Esophagus muscularis mucosa (tissue), 4 donors: ENCODE measurements at regions not wholly inside any gene's neighbourhood (a gene's known extent, or its start where the extent isn't known, plus 50 kb on each side); places are given as distances from the start of the nearest gene placed in this dataset.

Experiments used
- DNase-seq: peaks from one replicate; pipeline ENCODE4 v3.0.0-alpha.2; 2017; ENCODE audit errors: extremely low spot score
- H3K27ac ChIP-seq, 4 donors: fragments of 200-600 bp; sonication (generic); replicated peaks in 1 of 4; 1 replicate in 3 of 4; 2 replicates in 1 of 4; pipeline ENCODE4 v1.5.1; 2016 to 2019; ENCODE audit warnings: mild to moderate bottlenecking in 1 of 4
- H3K27me3 ChIP-seq, 4 donors: fragments of 200-600 bp; sonication (generic); one replicate each; pipeline versions ENCODE4 v1.5.1 to v1.6.0; 2016 to 2019
- H3K36me3 ChIP-seq, 4 donors: fragments of 200-600 bp; sonication (generic); one replicate each; pipeline ENCODE4 v1.5.1; 2016 to 2019
- H3K4me1 ChIP-seq, 4 donors: fragments of 200-600 bp; sonication (generic); one replicate each; pipeline ENCODE4 v1.5.1; 2016 to 2019
- H3K4me3 ChIP-seq, 4 donors: fragments of 200-600 bp; sonication (generic); 1 replicate in 2 of 4; 2 replicates in 2 of 4; pipeline ENCODE4 v1.5.1; 2016 to 2019; ENCODE audit warnings: mild to moderate bottlenecking in 4 of 4, moderate library complexity in 1 of 4
- H3K9me3 ChIP-seq, 4 donors: fragments of 200-600 bp; sonication (generic); 1 replicate in 3 of 4; 2 replicates in 1 of 4; pipeline ENCODE4 v1.5.1; 2016 to 2019
- EP300 ChIP-seq: sonication (generic); formaldehyde crosslinking; IDR thresholded peaks from one replicate; pipeline ENCODE4 v1.6.1; 2017; ENCODE audit warnings: antibody characterized with exemption
- POLR2A ChIP-seq: fragments of 450-650 bp; IDR thresholded peaks from one replicate; pipeline ENCODE4 v1.6.1; 2017; ENCODE audit warnings: antibody characterized with exemption, moderate library complexity, mild to moderate bottlenecking, low read depth
- POLR2AphosphoS5 ChIP-seq, 2 donors: sonication (generic); formaldehyde crosslinking; IDR thresholded peaks; one replicate each; pipeline ENCODE4 v1.6.1; 2017; ENCODE audit warnings: antibody characterized with exemption in 2 of 2
- WGBS: methylation state at CpG from one replicate; pipeline ENCODE4 v1.1.5; 2018; 5-methylcytosine and 5-hydroxymethylcytosine counted together
- intact Hi-C: fragments of 100-400 bp; cut with DNase I; formaldehyde crosslinking; loops from one replicate; pipeline ENCODE4 v1.15.1; 2023
- TF ChIP-seq, protein P1 (sequence below), 3 experiments: fragments of 200-600 bp in 2 of 3; fragments of 450-650 bp in 1 of 3; sonication (generic) in 2 of 3; IDR thresholded peaks; one replicate each; pipeline ENCODE4 v1.5.1; 2017 to 2019; ENCODE audit warnings: antibody characterized with exemption in 3 of 3, mild to moderate bottlenecking in 2 of 3, moderate library complexity in 1 of 3

DNA sequence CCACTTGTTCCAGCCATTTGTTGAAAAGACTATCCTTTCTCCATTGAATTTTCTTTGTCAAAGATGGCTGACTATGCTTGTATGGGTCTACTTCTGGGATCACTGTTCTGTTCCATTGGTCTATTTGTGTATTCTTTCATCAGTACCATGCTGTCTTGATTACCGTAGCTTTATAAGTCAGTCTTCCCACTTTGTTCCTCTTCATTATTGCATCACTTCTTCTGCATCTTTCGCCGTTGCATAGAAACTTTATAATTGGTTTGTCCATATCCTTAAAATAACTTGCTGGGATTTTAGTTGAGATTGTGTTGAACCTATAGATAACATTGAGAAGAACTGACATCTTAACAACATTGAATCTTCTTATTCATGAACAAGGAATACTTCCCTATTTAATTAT lies 598.8 kb downstream of the TBC1D22A start:
- WGBS = 97% methylated on average over 3 of the region's 3 CpGs
- H3K36me3 ChIP-seq = no peaks in the 10 kb centered on the region
- DNase-seq = no peak

GRCh38 chr22:47357493-47357892 lies 595.0 kb downstream of the TBC1D22A start:
- intact Hi-C loops = no loop called here
- Histone ChIP-seq H3K9me3 (peaks cover 0 to 13% (median 11%) of the 10 kb centered on the region in 4 donors), H3K4me1 (no peaks in the 10 kb centered on the region), H3K27ac (no peak overlapping the region), H3K27me3 (peaks cover 0 to 15% (median 0%) of the 10 kb centered on the region in 4 donors), H3K36me3 (no peaks in the 10 kb centered on the region), H3K4me3 (no peak overlapping the region)
- WGBS = 95% methylated on average over 9 of the region's 10 CpGs
- no peak for DNase-seq
- TF ChIP-seq EP300 (no peak), POLR2AphosphoS5 (IDR thresholded peaks at IDR 0.05) (no peak), POLR2A (no peak)
- TF ChIP-seq, protein P1, sequence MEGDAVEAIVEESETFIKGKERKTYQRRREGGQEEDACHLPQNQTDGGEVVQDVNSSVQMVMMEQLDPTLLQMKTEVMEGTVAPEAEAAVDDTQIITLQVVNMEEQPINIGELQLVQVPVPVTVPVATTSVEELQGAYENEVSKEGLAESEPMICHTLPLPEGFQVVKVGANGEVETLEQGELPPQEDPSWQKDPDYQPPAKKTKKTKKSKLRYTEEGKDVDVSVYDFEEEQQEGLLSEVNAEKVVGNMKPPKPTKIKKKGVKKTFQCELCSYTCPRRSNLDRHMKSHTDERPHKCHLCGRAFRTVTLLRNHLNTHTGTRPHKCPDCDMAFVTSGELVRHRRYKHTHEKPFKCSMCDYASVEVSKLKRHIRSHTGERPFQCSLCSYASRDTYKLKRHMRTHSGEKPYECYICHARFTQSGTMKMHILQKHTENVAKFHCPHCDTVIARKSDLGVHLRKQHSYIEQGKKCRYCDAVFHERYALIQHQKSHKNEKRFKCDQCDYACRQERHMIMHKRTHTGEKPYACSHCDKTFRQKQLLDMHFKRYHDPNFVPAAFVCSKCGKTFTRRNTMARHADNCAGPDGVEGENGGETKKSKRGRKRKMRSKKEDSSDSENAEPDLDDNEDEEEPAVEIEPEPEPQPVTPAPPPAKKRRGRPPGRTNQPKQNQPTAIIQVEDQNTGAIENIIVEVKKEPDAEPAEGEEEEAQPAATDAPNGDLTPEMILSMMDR (IDR thresholded peaks at IDR 0.05) = no peak

More for the DNA sequence above, 598.8 kb downstream of the TBC1D22A start:
- TF ChIP-seq POLR2AphosphoS5 (IDR thresholded peaks at IDR 0.05) (no peak), EP300 (no peak), POLR2A (no peak)
- H3K4me1 ChIP-seq = no peaks in the 10 kb centered on the region
- no peak overlapping the region for H3K27ac ChIP-seq
- no peak overlapping the region for H3K4me3 ChIP-seq
- H3K27me3 ChIP-seq = no peaks in the 10 kb centered on the region
- intact Hi-C loops = no loop called here
- H3K9me3 ChIP-seq = peaks cover 0 to 26% (median 15%) of the 10 kb centered on the region in 4 donors

DNA sequence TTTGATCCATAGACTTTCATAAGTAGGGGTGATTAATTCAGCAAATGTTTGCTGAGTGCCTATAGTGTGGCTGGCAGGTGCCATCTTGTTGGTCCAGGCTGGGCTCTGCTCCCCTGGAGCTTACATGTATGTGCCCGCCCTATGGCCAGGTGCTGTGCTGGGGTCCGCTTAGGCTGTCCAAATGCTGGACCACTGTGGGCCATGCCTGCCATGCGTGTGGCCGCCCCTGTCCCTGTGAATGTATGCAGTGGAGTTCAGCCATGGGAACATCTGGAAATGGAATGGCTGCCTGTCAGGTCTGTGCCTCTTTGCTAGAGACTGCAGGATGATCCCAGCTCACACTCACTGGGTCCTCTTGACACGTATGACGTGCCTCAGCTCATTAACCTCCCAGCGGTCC lies 594.6 kb downstream of the TBC1D22A start:
- peaks cover 0 to 19% (median 0%) of the 10 kb centered on the region in 4 donors for H3K27me3 ChIP-seq
- H3K4me3 ChIP-seq = no peak overlapping the region
- intact Hi-C loops = no loop called here
- DNase-seq = no peak
- 93% methylated on average over 6 of the region's 7 CpGs for WGBS
- no peaks in the 10 kb centered on the region for H3K36me3 ChIP-seq
- no peak overlapping the region for H3K27ac ChIP-seq
- H3K9me3 ChIP-seq = peaks cover 0 to 10% (median 7%) of the 10 kb centered on the region in 4 donors
- H3K4me1 ChIP-seq = no peaks in the 10 kb centered on the region
- no peak for TF ChIP-seq EP300
- TF ChIP-seq POLR2A = no peak
- TF ChIP-seq, protein P1 (IDR thresholded peaks at IDR 0.05) = no peak
- TF ChIP-seq POLR2AphosphoS5 (IDR thresholded peaks at IDR 0.05) = no peak

DNA sequence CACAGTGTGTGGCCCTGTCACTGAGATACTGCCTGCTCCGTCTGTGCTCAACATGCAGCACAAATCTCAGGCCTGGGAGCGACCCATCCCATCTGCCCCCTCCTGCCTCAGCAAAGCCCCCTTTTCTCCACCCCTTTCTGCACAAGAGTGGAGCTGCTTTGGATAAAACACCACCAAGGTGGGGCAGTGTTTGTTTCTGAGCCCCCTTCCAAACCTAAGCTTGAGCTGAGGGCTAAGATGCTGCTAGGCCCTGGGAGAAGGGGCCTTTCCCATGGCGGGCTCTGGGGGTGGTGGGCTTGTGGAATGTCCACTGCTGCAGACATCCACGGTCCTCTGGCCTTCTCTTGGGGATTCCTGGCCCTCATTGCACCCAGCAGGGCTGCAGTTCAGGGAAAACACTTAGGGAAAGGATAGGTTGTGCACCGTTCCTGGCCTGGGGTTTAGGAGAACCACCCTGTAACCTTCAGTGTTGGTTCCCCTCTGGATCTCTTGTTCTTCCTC lies 594.1 kb downstream of the TBC1D22A start:
- no peak for DNase-seq
- WGBS = 68% methylated on average over 3 of the region's 5 CpGs
- Histone ChIP-seq H3K9me3 (peaks cover 0 to 6% (median 2%) of the 10 kb centered on the region in 4 donors), H3K27me3 (peaks cover 0 to 24% (median 0%) of the 10 kb centered on the region in 4 donors), H3K27ac (no peak overlapping the region), H3K4me3 (no peak overlapping the region), H3K4me1 (no peaks in the 10 kb centered on the region), H3K36me3 (no peaks in the 10 kb centered on the region)
- TF ChIP-seq POLR2A (no peak), POLR2AphosphoS5 (IDR thresholded peaks at IDR 0.05) (no peak), EP300 (no peak)
- TF ChIP-seq, protein P1 (IDR thresholded peaks at IDR 0.05) = no peak
- intact Hi-C loops = no loop called here

DNA sequence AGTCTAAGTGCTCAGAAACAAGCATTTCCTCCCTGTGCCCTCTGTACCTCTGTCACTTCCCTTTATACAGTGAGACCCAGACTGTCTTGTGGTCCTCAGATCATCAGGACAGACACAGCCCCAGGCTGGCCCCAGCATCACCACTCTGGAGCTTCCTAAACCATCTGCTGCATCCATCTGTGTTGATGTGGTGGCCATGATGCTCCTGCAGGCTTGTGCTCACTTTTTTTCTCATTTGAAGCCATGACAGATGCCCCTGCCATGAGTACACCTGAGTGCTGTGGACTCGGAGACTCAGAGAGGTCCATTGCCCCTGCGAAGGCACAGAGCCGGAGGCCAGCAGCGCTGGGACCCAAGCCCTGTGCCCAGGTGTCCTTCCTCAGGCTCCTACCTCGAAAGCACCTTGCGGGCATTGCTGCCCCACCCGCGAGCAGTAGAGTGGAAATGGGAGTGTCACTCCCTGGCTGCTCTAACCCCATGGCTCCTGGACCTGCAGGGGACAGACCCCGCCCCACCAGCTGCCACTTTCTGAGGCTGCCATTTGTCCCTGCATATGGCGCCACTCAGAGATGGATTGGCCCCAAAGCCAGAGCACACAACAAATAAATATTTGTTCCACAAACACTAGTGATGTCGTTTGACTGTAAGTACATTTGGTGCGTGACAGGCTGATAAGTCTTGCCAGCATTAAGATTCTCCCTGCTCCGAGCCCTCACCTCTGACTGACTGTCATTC lies 593.5 kb downstream of the TBC1D22A start:
- no peak for DNase-seq
- Histone ChIP-seq H3K4me3 (no peak overlapping the region), H3K9me3 (peaks cover 0 to 7% (median 0%) of the 10 kb centered on the region in 4 donors), H3K36me3 (no peaks in the 10 kb centered on the region), H3K27ac (no peak overlapping the region), H3K27me3 (peaks cover 0 to 31% (median 0%) of the 10 kb centered on the region in 4 donors), H3K4me1 (no peaks in the 10 kb centered on the region)
- 78% methylated on average over 8 of the region's 13 CpGs for WGBS
- TF ChIP-seq, protein P1 (IDR thresholded peaks at IDR 0.05) = no peak
- TF ChIP-seq EP300 = no peak
- no peak for TF ChIP-seq POLR2A
- TF ChIP-seq POLR2AphosphoS5 (IDR thresholded peaks at IDR 0.05) = no peak
- intact Hi-C loops = no loop called here
